22Rv1 (cell line): ENCODE measurements at regions not wholly inside any gene's neighbourhood (a gene's known extent, or its start where the extent isn't known, plus 50 kb on each side); places are given as distances from the start of the nearest gene placed in this dataset.

Experiments
- H3K27ac ChIP-seq: fragments of 450-650 bp; 2 replicates; pipeline ENCODE4 v1.5.1; 2017
- CTCF ChIP-seq: fragments of 450-650 bp; IDR thresholded peaks from 2 replicates; pipeline ENCODE4 v1.5.1; 2017; ENCODE audit warnings: mild to moderate bottlenecking
- ZFX ChIP-seq: fragments of 450-650 bp; IDR thresholded peaks from 2 replicates; pipeline ENCODE4 v1.6.1; 2017; ENCODE audit warnings: antibody characterized with exemption, borderline replicate concordance

GRCh38 chr21:26756491-26757159, 88.6 kb downstream of the ADAMTS1 start:
- H3K27ac ChIP-seq = no peak overlapping the region
- TF ChIP-seq ZFX (no peak), CTCF (no peak)

- TF ChIP-seq CTCF (no peak), ZFX (no peak)
- H3K27ac ChIP-seq = no peak overlapping the region
These were observed 90.4 kb downstream of the ADAMTS1 start for GRCh38 chr21:26754853-26755252.

- no peak overlapping the region for H3K27ac ChIP-seq
- TF ChIP-seq ZFX = no peak
- TF ChIP-seq CTCF = no peak
These were observed 91.4 kb downstream of the ADAMTS1 start for GRCh38 chr21:26753822-26754221.

- TF ChIP-seq ZFX (no peak), CTCF (no peak)
- H3K27ac ChIP-seq = no peak overlapping the region
These were observed 92.4 kb downstream of the ADAMTS1 start for GRCh38 chr21:26752849-26753248.

GRCh38 chr21:26751305-26751704, 93.9 kb downstream of the ADAMTS1 start:
- H3K27ac ChIP-seq = no peak overlapping the region
- TF ChIP-seq ZFX = no peak
- no peak for TF ChIP-seq CTCF

GRCh38 chr21:26748066-26748465, 97.1 kb downstream of the ADAMTS1 start:
- no peak overlapping the region for H3K27ac ChIP-seq
- TF ChIP-seq ZFX (no peak), CTCF (no peak)

GRCh38 chr21:26747216-26747615, 98.0 kb downstream of the ADAMTS1 start:
- TF ChIP-seq CTCF (no peak), ZFX (no peak)
- no peak overlapping the region for H3K27ac ChIP-seq
